Stomach (tissue), 4 donors: ENCODE measurements at regions not wholly inside any gene's neighbourhood (a gene's known extent, or its start where the extent isn't known, plus 50 kb on each side); places are given as distances from the start of the nearest gene placed in this dataset.

Experiments
- CTCF ChIP-seq, 7 experiments: fragments of 450-650 bp in 4 of 7; fragments of 200-600 bp in 3 of 7; sonication (generic) in 3 of 7; IDR thresholded peaks; one replicate each; pipeline ENCODE4 v1.5.1; 2016 to 2019; ENCODE audit warnings: antibody characterized with exemption in 7 of 7, control low read depth in 2 of 7, mild to moderate bottlenecking in 1 of 7
- EP300 ChIP-seq: sonication (generic); formaldehyde crosslinking; IDR thresholded peaks from one replicate; pipeline ENCODE4 v1.6.1; 2017; ENCODE audit warnings: antibody characterized with exemption
- POLR2A ChIP-seq, 4 donors: fragments of 450-650 bp; IDR thresholded peaks; one replicate each; pipeline ENCODE4 v1.6.1; 2016; ENCODE audit warnings: antibody characterized with exemption in 4 of 4, control low read depth in 2 of 4, mild to moderate bottlenecking in 1 of 4, moderate library complexity in 1 of 4
- POLR2AphosphoS5 ChIP-seq, 3 donors: sonication (generic); formaldehyde crosslinking; IDR thresholded peaks; one replicate each; pipeline ENCODE4 v1.6.1; 2016; ENCODE audit warnings: antibody characterized with exemption in 3 of 3

GRCh38 chr9:79975621-79976256, 404.0 kb downstream of the TLE4 start:
- no peak for TF ChIP-seq CTCF (IDR thresholded peaks at IDR 0.05)
- no peak for TF ChIP-seq POLR2AphosphoS5 (IDR thresholded peaks at IDR 0.05)
- no peak for TF ChIP-seq POLR2A (IDR thresholded peaks at IDR 0.05)
- TF ChIP-seq EP300 = no peak
